ENCODE measurements at regions not wholly inside any gene's neighbourhood (a gene's known extent, or its start where the extent isn't known, plus 50 kb on each side); places are given as distances from the start of the nearest gene placed in this dataset.

GRCh38 chr9:26727471-26727870 is 165.1 kb downstream of the CAAP1 start:
- TF ChIP-seq CTCF (IDR thresholded peaks at IDR 0.05): no peak
- TF ChIP-seq ATF1 (CRISPR knock-in tag; IDR thresholded peaks at IDR 0.05): no peak
- TF ChIP-seq MYBL2 (CRISPR knock-in tag; IDR thresholded peaks at IDR 0.05): no peak
- TF ChIP-seq SMAD4 (CRISPR knock-in tag; IDR thresholded peaks at IDR 0.05): no peak
- TF ChIP-seq CREM (CRISPR knock-in tag; IDR thresholded peaks at IDR 0.05): no peak
- TF ChIP-seq ATF6 (CRISPR knock-in tag; IDR thresholded peaks at IDR 0.05): no peak
- TF ChIP-seq FOXJ3 (CRISPR knock-in tag; IDR thresholded peaks at IDR 0.05; ENCODE audit: borderline replicate concordance): no peak
- TF ChIP-seq GABPB1 (CRISPR knock-in tag; IDR thresholded peaks at IDR 0.05): no peak
- TF ChIP-seq NFATC4 (CRISPR knock-in tag; IDR thresholded peaks at IDR 0.05): no peak
- TF ChIP-seq NR3C1 (CRISPR knock-in tag; conservative IDR thresholded peaks at IDR 0.05; ENCODE audit: low read depth): no peak
- TF ChIP-seq JAZF1 (CRISPR knock-in tag; IDR thresholded peaks at IDR 0.05): no peak
- TF ChIP-seq PREB (CRISPR knock-in tag; IDR thresholded peaks at IDR 0.05; ENCODE audit: borderline replicate concordance): no peak
- no peak for TF ChIP-seq ATF2 (CRISPR knock-in tag; IDR thresholded peaks at IDR 0.05; ENCODE audit: borderline replicate concordance, low read depth)
